Mucosa of stomach (tissue), 1 donor: ENCODE measurements at regions not wholly inside any gene's neighbourhood (a gene's known extent, or its start where the extent isn't known, plus 50 kb on each side); places are given as distances from the start of the nearest gene placed in this dataset.

Source experiments
- H3K27me3 ChIP-seq: one replicate; pipeline ENCODE4 v1.7.0; 2013; ENCODE audit warnings: mild to moderate bottlenecking, low read length; ENCODE audit not compliant: control insufficient read depth, insufficient read depth
- H3K36me3 ChIP-seq: one replicate; pipeline ENCODE4 v1.7.0; 2013; ENCODE audit warnings: low read length; ENCODE audit not compliant: control insufficient read depth, insufficient read depth
- H3K4me1 ChIP-seq: one replicate; pipeline ENCODE4 v1.7.0; 2013; ENCODE audit warnings: mild to moderate bottlenecking, low read length; ENCODE audit not compliant: control insufficient read depth, insufficient read depth
- H3K4me3 ChIP-seq: one replicate; pipeline ENCODE4 v1.7.0; 2013; ENCODE audit warnings: low read length
- H3K9ac ChIP-seq: one replicate; pipeline ENCODE4 v1.7.0; 2013; ENCODE audit warnings: mild to moderate bottlenecking, low read length, moderate library complexity
- H3K9me3 ChIP-seq: one replicate; pipeline ENCODE4 v1.7.0; 2013; ENCODE audit warnings: mild to moderate bottlenecking, low read length, moderate library complexity; ENCODE audit not compliant: control insufficient read depth
- donor health status: Pancreatic carcinoma.

- Histone ChIP-seq H3K4me3 (no peak overlapping the region), H3K27me3 (no peaks in the 10 kb centered on the region), H3K36me3 (no peaks in the 10 kb centered on the region), H3K4me1 (no peaks in the 10 kb centered on the region), H3K9ac (no peak overlapping the region), H3K9me3 (no peaks in the 10 kb centered on the region)
Observed at GRCh38 chr2:122447237-122447636, 691.8 kb downstream of the TSN start.

DNA sequence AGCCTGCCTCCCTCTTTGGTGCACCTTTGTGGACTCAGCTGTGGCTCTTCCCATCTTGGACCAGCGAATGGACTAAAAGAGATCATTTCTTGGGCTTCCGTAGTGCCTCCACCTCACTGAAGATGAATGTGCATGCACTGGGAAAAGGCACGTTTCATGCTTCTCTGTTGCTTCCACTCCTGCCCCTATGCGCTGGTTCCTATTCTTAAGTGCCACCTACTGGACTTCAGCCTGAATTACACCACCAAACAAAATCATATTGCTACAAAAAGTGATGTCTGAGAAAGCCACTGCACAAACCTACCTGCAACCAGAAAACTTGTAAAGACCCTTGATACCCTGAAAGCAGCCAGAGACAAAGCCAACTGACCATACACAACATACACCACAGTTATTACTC, 695.6 kb downstream of the TSN start:
- no peaks in the 10 kb centered on the region for H3K9me3 ChIP-seq

GRCh38 chr2:122451697-122452096, 696.2 kb downstream of the TSN start:
- no peak overlapping the region for H3K9ac ChIP-seq
- no peaks in the 10 kb centered on the region for H3K36me3 ChIP-seq
- no peak overlapping the region for H3K4me3 ChIP-seq
- H3K4me1 ChIP-seq: no peaks in the 10 kb centered on the region
- H3K27me3 ChIP-seq: no peaks in the 10 kb centered on the region
- no peaks in the 10 kb centered on the region for H3K9me3 ChIP-seq

More for the DNA sequence above, 695.6 kb downstream of the TSN start:
- Histone ChIP-seq H3K4me1 (no peaks in the 10 kb centered on the region), H3K9ac (no peak overlapping the region), H3K4me3 (no peak overlapping the region), H3K27me3 (no peaks in the 10 kb centered on the region), H3K36me3 (no peaks in the 10 kb centered on the region)

GRCh38 chr2:122469147-122469546, 713.7 kb downstream of the TSN start:
- H3K36me3 ChIP-seq: no peaks in the 10 kb centered on the region

DNA sequence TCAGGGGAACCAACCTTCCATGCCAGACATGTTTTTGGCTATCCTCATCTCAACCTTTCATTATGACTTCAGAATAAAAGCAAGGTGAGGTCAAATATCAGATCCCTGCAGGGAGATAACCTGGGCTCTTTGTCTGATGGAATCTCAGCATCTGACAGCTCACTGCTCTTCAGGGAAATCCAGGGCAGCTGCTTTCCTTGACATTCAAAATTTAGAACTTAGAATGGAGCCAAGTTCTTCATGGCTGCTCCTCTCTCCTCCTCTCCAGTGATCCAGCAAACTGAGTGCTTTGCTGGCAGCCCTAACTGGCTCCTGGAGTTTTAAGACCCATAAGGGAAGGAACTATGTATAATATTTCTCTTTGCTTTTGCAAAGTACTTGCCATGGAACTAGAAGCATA, 716.3 kb downstream of the TSN start:
- H3K9ac ChIP-seq: no peak overlapping the region
- no peaks in the 10 kb centered on the region for H3K36me3 ChIP-seq
- H3K27me3 ChIP-seq: no peaks in the 10 kb centered on the region
- H3K4me3 ChIP-seq: no peak overlapping the region
- no peaks in the 10 kb centered on the region for H3K9me3 ChIP-seq
- H3K4me1 ChIP-seq: no peaks in the 10 kb centered on the region

More at GRCh38 chr2:122469147-122469546, 713.7 kb downstream of the TSN start:
- Histone ChIP-seq H3K4me3 (no peak overlapping the region), H3K27me3 (no peaks in the 10 kb centered on the region), H3K9me3 (no peaks in the 10 kb centered on the region), H3K9ac (no peak overlapping the region), H3K4me1 (no peaks in the 10 kb centered on the region)

GRCh38 chr2:122478117-122478516, 722.7 kb downstream of the TSN start:
- Histone ChIP-seq H3K36me3 (no peaks in the 10 kb centered on the region), H3K9ac (no peak overlapping the region), H3K9me3 (no peaks in the 10 kb centered on the region), H3K27me3 (no peaks in the 10 kb centered on the region), H3K4me3 (no peak overlapping the region), H3K4me1 (no peaks in the 10 kb centered on the region)

GRCh38 chr2:122478771-122479170, 723.3 kb downstream of the TSN start:
- Histone ChIP-seq H3K27me3 (no peaks in the 10 kb centered on the region), H3K9ac (no peak overlapping the region), H3K4me1 (no peaks in the 10 kb centered on the region)

GRCh38 chr2:122480501-122481243, 725.2 kb downstream of the TSN start:
- no peak overlapping the region for H3K4me3 ChIP-seq
- no peaks in the 10 kb centered on the region for H3K36me3 ChIP-seq
- no peaks in the 10 kb centered on the region for H3K4me1 ChIP-seq
- no peak overlapping the region for H3K9ac ChIP-seq
- H3K9me3 ChIP-seq: no peaks in the 10 kb centered on the region
- H3K27me3 ChIP-seq: no peaks in the 10 kb centered on the region

More at GRCh38 chr2:122478771-122479170, 723.3 kb downstream of the TSN start:
- Histone ChIP-seq H3K36me3 (no peaks in the 10 kb centered on the region), H3K9me3 (no peaks in the 10 kb centered on the region), H3K4me3 (no peak overlapping the region)

DNA sequence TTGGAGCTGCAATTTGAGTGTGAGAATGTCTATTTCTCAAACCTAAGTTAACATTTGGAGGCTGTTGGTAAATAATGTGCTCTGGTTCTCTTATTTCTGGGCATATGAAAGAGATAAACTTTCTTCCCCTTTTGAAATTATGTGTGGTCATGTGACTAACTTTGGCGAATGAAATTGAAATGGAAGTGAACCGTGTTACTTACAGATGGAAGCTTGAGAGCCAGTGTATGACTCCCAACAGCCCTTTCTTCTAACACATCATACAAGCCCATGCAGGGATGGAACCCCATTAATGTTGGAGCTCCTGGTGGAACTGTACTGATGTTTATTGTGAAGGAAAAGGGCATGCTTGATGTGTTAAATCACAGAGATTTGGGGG, 725.8 kb downstream of the TSN start:
- H3K36me3 ChIP-seq: no peaks in the 10 kb centered on the region
- no peak overlapping the region for H3K9ac ChIP-seq
- no peak overlapping the region for H3K4me3 ChIP-seq
- no peaks in the 10 kb centered on the region for H3K9me3 ChIP-seq
- H3K4me1 ChIP-seq: no peaks in the 10 kb centered on the region
- no peaks in the 10 kb centered on the region for H3K27me3 ChIP-seq

- no peaks in the 10 kb centered on the region for H3K4me1 ChIP-seq
- H3K9me3 ChIP-seq: no peaks in the 10 kb centered on the region
- no peaks in the 10 kb centered on the region for H3K27me3 ChIP-seq
- H3K36me3 ChIP-seq: no peaks in the 10 kb centered on the region
- no peak overlapping the region for H3K9ac ChIP-seq
- H3K4me3 ChIP-seq: no peak overlapping the region
Observed at GRCh38 chr2:122481717-122482116, 726.3 kb downstream of the TSN start.

DNA sequence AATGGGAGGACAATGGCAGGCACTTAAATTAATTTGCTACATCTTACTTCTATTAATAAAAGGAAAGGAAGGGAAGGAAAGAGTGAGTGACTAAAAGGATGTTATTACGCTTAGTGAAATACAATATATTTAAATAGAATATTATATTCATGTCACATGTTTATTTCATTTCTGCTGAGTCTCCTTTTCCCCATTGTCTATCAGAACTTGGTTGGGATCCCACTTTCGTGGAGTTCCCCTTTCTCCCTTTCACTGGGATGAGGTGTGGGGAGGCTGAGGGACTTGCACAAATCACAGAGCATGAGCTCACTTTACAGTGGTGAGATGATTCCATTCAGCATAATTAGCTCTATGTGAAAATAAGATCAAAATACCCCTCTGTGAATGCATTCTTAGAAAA, 730.6 kb downstream of the TSN start:
- Histone ChIP-seq H3K4me3 (no peak overlapping the region), H3K36me3 (no peaks in the 10 kb centered on the region)

GRCh38 chr2:122486705-122487415, 731.4 kb downstream of the TSN start:
- Histone ChIP-seq H3K27me3 (no peaks in the 10 kb centered on the region), H3K9me3 (no peaks in the 10 kb centered on the region), H3K36me3 (no peaks in the 10 kb centered on the region), H3K4me1 (no peaks in the 10 kb centered on the region), H3K4me3 (no peak overlapping the region), H3K9ac (no peak overlapping the region)

More for the DNA sequence above, 730.6 kb downstream of the TSN start:
- Histone ChIP-seq H3K9me3 (no peaks in the 10 kb centered on the region), H3K9ac (no peak overlapping the region), H3K27me3 (no peaks in the 10 kb centered on the region), H3K4me1 (no peaks in the 10 kb centered on the region)
